ENCODE measurements at regions not wholly inside any gene's neighbourhood (a gene's known extent, or its start where the extent isn't known, plus 50 kb on each side); places are given as distances from the start of the nearest gene placed in this dataset.
"Not testable (repeated sequence)": the region's sequence is repeated elsewhere in the genome, so short reads cannot be mapped to it uniquely, and the experiment has no call there.

- no peak for DNase-seq
These were observed 228.3 kb upstream of the NPVF start for GRCh38 chr7:25456467-25457171.

- no peak for DNase-seq
These were observed 230.8 kb upstream of the NPVF start for GRCh38 chr7:25459057-25459456.

GRCh38 chr7:25460433-25460832 is 232.1 kb upstream of the NPVF start:
- no peak for DNase-seq

- DNase-seq = no peak
These were observed 241.4 kb upstream of the NPVF start for GRCh38 chr7:25469669-25470068.

- DNase-seq = no peak
These were observed 248.7 kb upstream of the NPVF start for GRCh38 chr7:25476863-25477499.

GRCh38 chr7:25478221-25478620 is 249.9 kb upstream of the NPVF start:
- not testable (repeated sequence) for DNase-seq

GRCh38 chr7:25478925-25479324 is 250.6 kb upstream of the NPVF start:
- no peak for DNase-seq

- DNase-seq = no peak
These were observed 253.6 kb upstream of the NPVF start for GRCh38 chr7:25481891-25482290.

- no peak for DNase-seq
These were observed 254.3 kb upstream of the NPVF start for GRCh38 chr7:25482631-25483030.

GRCh38 chr7:25485026-25485425 is 256.7 kb upstream of the NPVF start:
- DNase-seq = no peak

- DNase-seq = no peak
These were observed 258.4 kb upstream of the NPVF start for GRCh38 chr7:25486656-25487055.

GRCh38 chr7:25493805-25494366 is 265.6 kb upstream of the NPVF start:
- no peak for DNase-seq

GRCh38 chr7:25494896-25495295 is 266.6 kb upstream of the NPVF start:
- DNase-seq = no peak

- no peak for DNase-seq
These were observed 267.3 kb upstream of the NPVF start for GRCh38 chr7:25495342-25496250.

- DNase-seq = no peak
These were observed 268.4 kb upstream of the NPVF start for GRCh38 chr7:25496476-25497368.

- DNase-seq = no peak
These were observed 272.2 kb upstream of the NPVF start for GRCh38 chr7:25500393-25500921.

- no peak for DNase-seq
These were observed 275.0 kb upstream of the NPVF start for GRCh38 chr7:25503306-25503705.

GRCh38 chr7:25512061-25512687 is 283.9 kb upstream of the NPVF start:
- DNase-seq = no peak

- DNase-seq = no peak
These were observed 287.5 kb upstream of the NPVF start for GRCh38 chr7:25515633-25516275.

- DNase-seq = no peak
These were observed 289.6 kb upstream of the NPVF start for GRCh38 chr7:25517906-25518305.

- DNase-seq = no peak
These were observed 291.7 kb upstream of the NPVF start for GRCh38 chr7:25520017-25520416.
